T-cell (primary cell): ENCODE measurements at regions not wholly inside any gene's neighbourhood (a gene's known extent, or its start where the extent isn't known, plus 50 kb on each side); places are given as distances from the start of the nearest gene placed in this dataset.
"Not testable (repeated sequence)": the region's sequence is repeated elsewhere in the genome, so short reads cannot be mapped to it uniquely, and the experiment has no call there.

Source experiments
- ATAC-seq, 4 experiments: fragments of 200-7000 bp in 3 of 4; fragments of 150-1000 bp in 1 of 4; cut with Tn5 transposase; replicated peaks in 1 of 4; 1 replicate in 3 of 4; 2 replicates in 1 of 4; pipeline ENCODE4 v1.10.0; 2021; ENCODE audit warnings: moderate library complexity in 3 of 4, mild to moderate bottlenecking in 2 of 4, moderate number of reproducible peaks in 1 of 4
- CTCF ChIA-PET, 2 donors: fragments of 300-600 bp; sonication (Branson Sonifier 250); formaldehyde crosslinking; loops; one replicate each; lab custom pipeline; 2022; ENCODE audit warnings: antibody characterized with exemption in 2 of 2; lab: Charles Lee
- POLR2A ChIA-PET, 2 donors: fragments of 300-600 bp; sonication (Branson Sonifier 250); formaldehyde crosslinking; loops; one replicate each; lab custom pipeline; 2022; ENCODE audit warnings: antibody characterized with exemption in 2 of 2; lab: Charles Lee
- DNase-seq, 35 experiments: peaks; one replicate each; pipeline versions ENCODE4 v3.0.0 to v3.0.0-alpha.2; 2013 to 2023
- H3K27ac ChIP-seq: one replicate; pipeline ENCODE4 v1.5.1; 2013; ENCODE audit warnings: low read length
- H3K27me3 ChIP-seq, 2 experiments: replicated peaks in 1 of 2; 1 replicate in 1 of 2; 2 replicates in 1 of 2; pipeline versions ENCODE4 v1.6.1 to v1.7.0; 2013; ENCODE audit warnings: low read length in 1 of 2, mixed read lengths in 1 of 2; ENCODE audit not compliant: control insufficient read depth in 2 of 2, insufficient read depth in 2 of 2; ENCODE audit errors: extremely low read depth in 1 of 2
- H3K36me3 ChIP-seq, 2 donors: 1 replicate in 1 of 2; 2 replicates in 1 of 2; pipeline versions ENCODE4 v1.6.1 to v1.7.0; 2013; ENCODE audit warnings: low read length in 1 of 2; ENCODE audit not compliant: control insufficient read depth in 2 of 2, insufficient read depth in 1 of 2; ENCODE audit errors: extremely low read depth in 1 of 2
- H3K4me1 ChIP-seq, 2 experiments: 1 replicate in 1 of 2; 2 replicates in 1 of 2; pipeline versions ENCODE4 v1.6.1 to v1.7.0; 2013; ENCODE audit warnings: low read length in 2 of 2, mixed read lengths in 1 of 2; ENCODE audit not compliant: insufficient read depth in 2 of 2, control insufficient read depth in 1 of 2; ENCODE audit errors: extremely low read depth in 1 of 2
- H3K4me3 ChIP-seq, 2 donors: 1 replicate in 1 of 2; 2 replicates in 1 of 2; pipeline versions ENCODE4 v1.5.1 to v1.7.0; 2013; ENCODE audit warnings: mild to moderate bottlenecking in 2 of 2, low read length in 1 of 2, moderate library complexity in 1 of 2; ENCODE audit not compliant: control insufficient read depth in 1 of 2; ENCODE audit errors: extremely low read depth in 1 of 2
- H3K9me3 ChIP-seq: 2 replicates; pipeline ENCODE4 v1.7.0; 2013
- H3K27ac Mint-ChIP-seq, 2 donors: one replicate each; pipeline ENCODE4 v1.8.0; 2020 to 2021; ENCODE audit warnings: mild to moderate bottlenecking in 2 of 2, mixed read lengths in 2 of 2
- H3K27me3 Mint-ChIP-seq, 2 donors: one replicate each; pipeline ENCODE4 v1.8.0; 2021 to 2022; ENCODE audit warnings: mixed read lengths in 2 of 2
- H3K36me3 Mint-ChIP-seq: one replicate; pipeline ENCODE4 v1.8.0; 2021; ENCODE audit warnings: mixed read lengths
- H3K4me1 Mint-ChIP-seq, 3 donors: one replicate each; pipeline ENCODE4 v1.8.0; 2020 to 2022; ENCODE audit warnings: mixed read lengths in 3 of 3, mild to moderate bottlenecking in 1 of 3
- H3K4me3 Mint-ChIP-seq, 3 donors: one replicate each; pipeline ENCODE4 v1.8.0; 2020 to 2022; ENCODE audit warnings: mild to moderate bottlenecking in 3 of 3, mixed read lengths in 3 of 3, moderate library complexity in 3 of 3
- H3K9me3 Mint-ChIP-seq, 3 donors: one replicate each; pipeline ENCODE4 v1.8.0; 2020 to 2022; ENCODE audit warnings: mixed read lengths in 3 of 3
- WGBS: methylation state at CpG from one replicate; pipeline ENCODE4 v1.1.5; 2013; ENCODE audit warnings: missing lambda C conversion rate; ENCODE audit not compliant: insufficient coverage; 5-methylcytosine and 5-hydroxymethylcytosine counted together

- no peaks in the 10 kb centered on the region for H3K27me3 Mint-ChIP-seq
- H3K36me3 ChIP-seq = no peaks in the 10 kb centered on the region
- H3K36me3 Mint-ChIP-seq = no peaks in the 10 kb centered on the region
- CTCF ChIA-PET = no interaction called here
- no peak overlapping the region for H3K4me3 ChIP-seq
- WGBS = no CpG with 5 or more reads among the region's 3 CpGs
- H3K4me3 Mint-ChIP-seq = no peak overlapping the region
- no peak overlapping the region for H3K27ac ChIP-seq
- no peaks in the 10 kb centered on the region for H3K9me3 ChIP-seq
- H3K9me3 Mint-ChIP-seq = peaks cover 0 to 6% (median under 1%) of the 10 kb centered on the region in 3 donors
- no peak for ATAC-seq
- H3K27me3 ChIP-seq = no peaks in the 10 kb centered on the region
- DNase-seq = no peak
- H3K4me1 ChIP-seq = no peaks in the 10 kb centered on the region
- no peaks in the 10 kb centered on the region for H3K4me1 Mint-ChIP-seq
- H3K27ac Mint-ChIP-seq = no peak overlapping the region
- POLR2A ChIA-PET = no interaction called here
Measured at GRCh38 chr3:147333098-147333497, 73.2 kb downstream of the ZIC4 start.

- no peaks in the 10 kb centered on the region for H3K27me3 Mint-ChIP-seq
- no CpG with 5 or more reads among the region's 2 CpGs for WGBS
- H3K4me3 ChIP-seq = no peak overlapping the region
- no peaks in the 10 kb centered on the region for H3K4me1 Mint-ChIP-seq
- H3K27ac ChIP-seq = no peak overlapping the region
- H3K27ac Mint-ChIP-seq = no peak overlapping the region
- H3K4me3 Mint-ChIP-seq = no peak overlapping the region
- peaks cover 2 to 12% (median 4%) of the 10 kb centered on the region in 3 donors for H3K9me3 Mint-ChIP-seq
- H3K27me3 ChIP-seq = no peaks in the 10 kb centered on the region
- H3K4me1 ChIP-seq = no peaks in the 10 kb centered on the region
- no peaks in the 10 kb centered on the region for H3K9me3 ChIP-seq
- DNase-seq (no peak), ATAC-seq (no peak)
- no peaks in the 10 kb centered on the region for H3K36me3 Mint-ChIP-seq
- H3K36me3 ChIP-seq = no peaks in the 10 kb centered on the region
- ChIA-PET POLR2A (no interaction called here), CTCF (no interaction called here)
Measured at GRCh38 chr3:147328711-147329110, 77.6 kb downstream of the ZIC4 start.

- Mint-ChIP-seq H3K9me3 (peaks cover 3 to 18% (median 9%) of the 10 kb centered on the region in 3 donors), H3K36me3 (no peaks in the 10 kb centered on the region), H3K27ac (no peak overlapping the region), H3K4me1 (no peaks in the 10 kb centered on the region), H3K4me3 (no peak overlapping the region), H3K27me3 (no peaks in the 10 kb centered on the region)
- no peaks in the 10 kb centered on the region for H3K4me1 ChIP-seq
- POLR2A ChIA-PET = no interaction called here
- H3K36me3 ChIP-seq = no peaks in the 10 kb centered on the region
- no peaks in the 10 kb centered on the region for H3K9me3 ChIP-seq
- no peaks in the 10 kb centered on the region for H3K27me3 ChIP-seq
- ATAC-seq (no peak), DNase-seq (no peak)
- H3K27ac ChIP-seq = no peak overlapping the region
- H3K4me3 ChIP-seq = no peak overlapping the region
- CTCF ChIA-PET = no interaction called here
Measured at GRCh38 chr3:147324356-147324755, 82.0 kb downstream of the ZIC4 start.

GRCh38 chr3:147318900-147319299 is 87.4 kb downstream of the ZIC4 start:
- Mint-ChIP-seq H3K36me3 (no peaks in the 10 kb centered on the region), H3K4me3 (no peak overlapping the region), H3K27ac (no peak overlapping the region), H3K9me3 (peaks cover 7 to 12% (median 8%) of the 10 kb centered on the region in 3 donors), H3K27me3 (no peaks in the 10 kb centered on the region), H3K4me1 (no peaks in the 10 kb centered on the region)
- Histone ChIP-seq H3K9me3 (no peaks in the 10 kb centered on the region), H3K4me1 (no peaks in the 10 kb centered on the region), H3K27ac (no peak overlapping the region), H3K4me3 (no peak overlapping the region), H3K27me3 (no peaks in the 10 kb centered on the region), H3K36me3 (no peaks in the 10 kb centered on the region)
- ChIA-PET CTCF (no interaction called here), POLR2A (no interaction called here)
- ATAC-seq (no peak), DNase-seq (no peak)
- WGBS = no CpG with 5 or more reads among the region's 3 CpGs

GRCh38 chr3:147317080-147317479 is 89.3 kb downstream of the ZIC4 start:
- H3K9me3 ChIP-seq, H3K27ac ChIP-seq, H3K4me3 ChIP-seq, H3K36me3 ChIP-seq, DNase-seq, H3K27me3 Mint-ChIP-seq, H3K36me3 Mint-ChIP-seq, H3K27me3 ChIP-seq, H3K27ac Mint-ChIP-seq, H3K4me1 Mint-ChIP-seq, H3K4me1 ChIP-seq, H3K4me3 Mint-ChIP-seq, ATAC-seq, CTCF ChIA-PET: not testable (repeated sequence)
- POLR2A ChIA-PET = interaction anchor here in 1 of 2 donors (0.6 kb wide), 1 partner anchor 313 kb away, joined by 5 read pairs; no protein-coding TSS in a partner anchor
- 60% methylated on average over 3 of the region's 6 CpGs for WGBS
- peaks cover 8 to 11% (median 9%) of the 10 kb centered on the region in 3 donors for H3K9me3 Mint-ChIP-seq

GRCh38 chr3:147313513-147313912 is 92.8 kb downstream of the ZIC4 start:
- ATAC-seq (no peak), DNase-seq (no peak)
- POLR2A ChIA-PET = no interaction called here
- H3K27ac Mint-ChIP-seq = no peak overlapping the region
- no peaks in the 10 kb centered on the region for H3K27me3 ChIP-seq
- CTCF ChIA-PET = interaction anchor here in 1 of 2 donors (0.6 kb wide), 1 partner anchor 38 kb away, joined by 3 read pairs; no protein-coding TSS in a partner anchor
- no peaks in the 10 kb centered on the region for H3K27me3 Mint-ChIP-seq
- no peak overlapping the region for H3K4me3 Mint-ChIP-seq
- H3K4me3 ChIP-seq = no peak overlapping the region
- WGBS = no CpG with 5 or more reads among the region's 1 CpG
- no peaks in the 10 kb centered on the region for H3K4me1 ChIP-seq
- no peak overlapping the region for H3K27ac ChIP-seq
- H3K9me3 ChIP-seq = no peaks in the 10 kb centered on the region
- H3K36me3 ChIP-seq = no peaks in the 10 kb centered on the region
- H3K9me3 Mint-ChIP-seq = peaks cover 0 to 4% (median 0%) of the 10 kb centered on the region in 3 donors
- no peaks in the 10 kb centered on the region for H3K36me3 Mint-ChIP-seq
- H3K4me1 Mint-ChIP-seq = no peaks in the 10 kb centered on the region

GRCh38 chr3:147312786-147313280 is 93.5 kb downstream of the ZIC4 start:
- Mint-ChIP-seq H3K27ac (no peak overlapping the region), H3K27me3 (no peaks in the 10 kb centered on the region), H3K4me1 (no peaks in the 10 kb centered on the region), H3K4me3 (no peak overlapping the region), H3K9me3 (peaks cover 0 to 4% (median 0%) of the 10 kb centered on the region in 3 donors), H3K36me3 (no peaks in the 10 kb centered on the region)
- DNase-seq = no peak
- Histone ChIP-seq H3K9me3 (no peaks in the 10 kb centered on the region), H3K4me1 (no peaks in the 10 kb centered on the region), H3K36me3 (no peaks in the 10 kb centered on the region), H3K4me3 (no peak overlapping the region), H3K27ac (no peak overlapping the region), H3K27me3 (no peaks in the 10 kb centered on the region)
- CTCF ChIA-PET = interaction anchor here in 1 of 2 donors (0.6 kb wide), 1 partner anchor 38 kb away, joined by 3 read pairs; no protein-coding TSS in a partner anchor
- no peak for ATAC-seq
- POLR2A ChIA-PET = no interaction called here
- no CpG with 5 or more reads among the region's 2 CpGs for WGBS
